Nephron (organoid): ENCODE measurements at regions not wholly inside any gene's neighbourhood (a gene's known extent, or its start where the extent isn't known, plus 50 kb on each side); places are given as distances from the start of the nearest gene placed in this dataset.

ENCODE experiments used
- H3K27ac Mint-ChIP-seq, 3 experiments: 2 replicates each; pipeline ENCODE4 v1.8.0; 2020; ENCODE audit warnings: mixed read lengths in 3 of 3, mild to moderate bottlenecking in 2 of 3, moderate library complexity in 1 of 3
- H3K27me3 Mint-ChIP-seq: 2 replicates; pipeline ENCODE4 v1.8.0; 2021; ENCODE audit warnings: low read depth, mild to moderate bottlenecking, moderate library complexity, mixed read lengths
- H3K36me3 Mint-ChIP-seq: 2 replicates; pipeline ENCODE4 v1.8.0; 2020; ENCODE audit warnings: low read depth, mixed read lengths
- H3K4me1 Mint-ChIP-seq: 2 replicates; pipeline ENCODE4 v1.8.0; 2020; ENCODE audit warnings: mixed read lengths
- H3K4me3 Mint-ChIP-seq, 3 experiments: 2 replicates each; pipeline ENCODE4 v1.8.0; 2020; ENCODE audit warnings: mild to moderate bottlenecking in 3 of 3, mixed read lengths in 3 of 3, moderate library complexity in 2 of 3
- H3K9me3 Mint-ChIP-seq: 2 replicates; pipeline ENCODE4 v1.8.0; 2020; ENCODE audit warnings: mixed read lengths
- TF ChIP-seq, protein P1 (sequence below), 3 experiments: fragments of 200-600 bp; sonication (generic); IDR thresholded peaks; one replicate each; pipeline ENCODE4 v1.5.0; 2021; ENCODE audit warnings: antibody characterized with exemption in 3 of 3; ENCODE audit not compliant: unreplicated experiment in 3 of 3

DNA sequence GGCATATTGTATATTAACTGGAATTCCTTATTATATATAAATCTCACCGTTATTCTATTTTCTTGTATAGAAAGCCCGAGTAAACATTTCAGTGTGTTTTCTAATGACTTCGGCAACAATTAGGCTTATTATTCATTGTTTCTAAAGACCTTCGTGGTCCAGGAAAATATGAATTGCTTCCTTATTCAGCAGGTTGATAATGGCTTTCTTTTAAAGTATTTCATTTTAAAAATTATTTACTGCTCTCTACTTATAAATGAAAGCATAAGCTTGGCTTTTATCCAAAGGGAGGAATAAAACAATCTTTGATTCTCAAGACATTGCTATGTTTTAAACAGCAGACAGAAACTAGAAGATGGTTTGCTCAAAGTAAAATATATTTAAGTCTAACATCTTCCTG is 198.4 kb upstream of the RGS18 start:
- H3K27me3 Mint-ChIP-seq: no peaks in the 10 kb centered on the region
- H3K27ac Mint-ChIP-seq: no peak overlapping the region
- H3K4me1 Mint-ChIP-seq: peaks cover 18% of the 10 kb centered on the region
- H3K9me3 Mint-ChIP-seq: no peaks in the 10 kb centered on the region
- H3K36me3 Mint-ChIP-seq: no peaks in the 10 kb centered on the region
- H3K4me3 Mint-ChIP-seq: no peak overlapping the region
- TF ChIP-seq, protein P1, sequence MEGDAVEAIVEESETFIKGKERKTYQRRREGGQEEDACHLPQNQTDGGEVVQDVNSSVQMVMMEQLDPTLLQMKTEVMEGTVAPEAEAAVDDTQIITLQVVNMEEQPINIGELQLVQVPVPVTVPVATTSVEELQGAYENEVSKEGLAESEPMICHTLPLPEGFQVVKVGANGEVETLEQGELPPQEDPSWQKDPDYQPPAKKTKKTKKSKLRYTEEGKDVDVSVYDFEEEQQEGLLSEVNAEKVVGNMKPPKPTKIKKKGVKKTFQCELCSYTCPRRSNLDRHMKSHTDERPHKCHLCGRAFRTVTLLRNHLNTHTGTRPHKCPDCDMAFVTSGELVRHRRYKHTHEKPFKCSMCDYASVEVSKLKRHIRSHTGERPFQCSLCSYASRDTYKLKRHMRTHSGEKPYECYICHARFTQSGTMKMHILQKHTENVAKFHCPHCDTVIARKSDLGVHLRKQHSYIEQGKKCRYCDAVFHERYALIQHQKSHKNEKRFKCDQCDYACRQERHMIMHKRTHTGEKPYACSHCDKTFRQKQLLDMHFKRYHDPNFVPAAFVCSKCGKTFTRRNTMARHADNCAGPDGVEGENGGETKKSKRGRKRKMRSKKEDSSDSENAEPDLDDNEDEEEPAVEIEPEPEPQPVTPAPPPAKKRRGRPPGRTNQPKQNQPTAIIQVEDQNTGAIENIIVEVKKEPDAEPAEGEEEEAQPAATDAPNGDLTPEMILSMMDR (IDR thresholded peaks at IDR 0.05; ENCODE audit: unreplicated experiment in 3 of 3): no peak

DNA sequence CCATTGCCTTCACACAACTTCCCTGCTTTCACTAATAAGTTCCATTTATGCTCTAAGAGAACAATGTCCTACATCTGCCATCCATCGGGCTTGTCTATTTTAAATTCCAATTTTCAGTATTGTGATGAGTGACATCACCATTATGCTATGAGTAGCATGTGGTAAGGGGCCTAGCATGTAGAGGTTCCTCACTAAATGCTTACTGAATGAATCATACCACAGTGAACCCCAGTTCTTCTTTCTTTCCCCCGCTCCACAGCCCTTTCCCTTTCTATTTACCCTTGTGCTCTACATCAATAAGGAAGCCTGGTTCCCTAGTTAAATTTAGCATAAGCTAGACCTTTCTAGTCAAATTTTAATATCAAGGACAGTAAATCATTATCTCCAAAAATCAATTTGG is 195.0 kb upstream of the RGS18 start:
- no peaks in the 10 kb centered on the region for H3K36me3 Mint-ChIP-seq
- H3K27ac Mint-ChIP-seq: no peak overlapping the region
- peaks cover 3% of the 10 kb centered on the region for H3K27me3 Mint-ChIP-seq
- TF ChIP-seq, protein P1 (IDR thresholded peaks at IDR 0.05; ENCODE audit: unreplicated experiment in 3 of 3): no peak
- H3K4me1 Mint-ChIP-seq: peaks cover 18% of the 10 kb centered on the region
- no peaks in the 10 kb centered on the region for H3K9me3 Mint-ChIP-seq
- no peak overlapping the region for H3K4me3 Mint-ChIP-seq

DNA sequence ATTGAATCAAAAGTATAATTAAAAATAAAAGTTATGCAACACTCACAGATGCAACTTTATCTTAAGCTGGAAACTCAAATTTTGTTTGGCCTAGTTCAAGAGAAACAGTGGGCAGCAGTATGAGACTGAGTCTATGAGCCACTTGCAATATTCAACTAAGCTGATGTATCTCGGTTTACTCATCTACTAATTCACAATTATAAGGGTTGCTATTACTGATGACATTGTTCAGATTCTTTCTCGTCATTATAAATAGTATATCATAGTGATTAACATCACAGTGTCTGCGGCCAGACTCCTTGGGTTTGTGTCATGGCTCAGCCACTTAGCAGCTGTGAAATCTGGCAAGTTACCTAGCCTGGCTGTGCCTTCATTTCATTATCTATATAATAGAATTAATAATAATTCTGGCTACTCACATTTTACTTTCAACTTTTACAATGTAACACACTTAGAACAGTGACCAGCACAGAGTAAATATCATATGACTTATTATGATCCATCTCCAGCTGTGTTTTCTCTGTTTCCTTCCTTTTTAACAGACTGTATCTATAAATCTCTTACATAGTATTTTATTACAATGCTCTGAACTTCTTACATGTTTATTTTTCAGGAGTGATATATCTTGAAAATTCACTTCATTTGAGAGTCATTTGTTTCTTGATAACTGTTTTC is 194.3 kb upstream of the RGS18 start:
- Mint-ChIP-seq H3K27me3 (peaks cover 3% of the 10 kb centered on the region), H3K9me3 (no peaks in the 10 kb centered on the region), H3K36me3 (no peaks in the 10 kb centered on the region), H3K4me3 (no peak overlapping the region), H3K4me1 (peaks cover 18% of the 10 kb centered on the region), H3K27ac (peak overlapping the region in 1 of 3 experiments; percentile 9)
- TF ChIP-seq, protein P1 (IDR thresholded peaks at IDR 0.05; ENCODE audit: unreplicated experiment in 3 of 3): no peak

DNA sequence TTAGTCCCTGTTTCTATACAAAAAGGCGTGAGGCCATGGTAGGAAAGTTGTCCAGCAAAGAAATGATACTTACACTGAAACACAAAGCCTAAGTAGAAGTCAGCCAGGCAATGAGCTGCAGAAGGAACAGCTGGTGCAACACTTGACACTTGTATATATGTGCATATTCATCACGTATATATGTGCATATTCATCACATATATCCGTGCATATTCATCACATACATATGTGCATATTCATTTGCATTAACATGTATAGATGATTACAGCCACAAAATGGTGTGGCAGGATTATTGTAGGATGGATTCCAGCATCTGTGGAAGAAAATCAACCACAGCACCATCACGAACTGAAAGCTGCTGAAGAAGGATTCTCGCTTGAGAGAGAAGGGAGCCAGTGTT is 189.0 kb upstream of the RGS18 start:
- H3K27me3 Mint-ChIP-seq: peaks cover 3% of the 10 kb centered on the region
- TF ChIP-seq, protein P1 (IDR thresholded peaks at IDR 0.05; ENCODE audit: unreplicated experiment in 3 of 3): no peak
- H3K36me3 Mint-ChIP-seq: no peaks in the 10 kb centered on the region
- H3K27ac Mint-ChIP-seq: no peak overlapping the region
- H3K9me3 Mint-ChIP-seq: peaks cover 8% of the 10 kb centered on the region
- H3K4me1 Mint-ChIP-seq: peaks cover 6% of the 10 kb centered on the region
- no peak overlapping the region for H3K4me3 Mint-ChIP-seq

DNA sequence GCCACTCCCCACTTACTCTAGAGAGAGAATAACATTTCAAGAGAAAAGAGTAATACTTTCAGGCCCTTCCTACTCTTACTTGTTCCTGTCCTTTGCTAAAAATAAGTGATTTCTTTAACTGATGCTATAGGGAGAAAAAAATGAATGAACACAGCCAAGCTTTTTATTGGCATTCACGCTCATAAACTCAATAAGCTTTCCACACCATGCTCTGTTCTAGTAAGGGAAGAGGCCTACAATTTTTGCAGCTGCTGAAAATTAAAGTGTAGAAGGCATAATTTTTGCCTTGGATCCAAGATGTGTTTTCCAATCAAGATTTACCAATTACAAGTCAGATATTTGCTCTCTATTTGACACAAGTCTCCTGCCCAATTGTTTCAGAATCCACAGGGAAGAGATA is 188.1 kb upstream of the RGS18 start:
- H3K27me3 Mint-ChIP-seq: peaks cover 3% of the 10 kb centered on the region
- no peak overlapping the region for H3K4me3 Mint-ChIP-seq
- no peaks in the 10 kb centered on the region for H3K4me1 Mint-ChIP-seq
- no peaks in the 10 kb centered on the region for H3K36me3 Mint-ChIP-seq
- H3K27ac Mint-ChIP-seq: no peak overlapping the region
- TF ChIP-seq, protein P1 (IDR thresholded peaks at IDR 0.05; ENCODE audit: unreplicated experiment in 3 of 3): no peak
- H3K9me3 Mint-ChIP-seq: peaks cover 8% of the 10 kb centered on the region

DNA sequence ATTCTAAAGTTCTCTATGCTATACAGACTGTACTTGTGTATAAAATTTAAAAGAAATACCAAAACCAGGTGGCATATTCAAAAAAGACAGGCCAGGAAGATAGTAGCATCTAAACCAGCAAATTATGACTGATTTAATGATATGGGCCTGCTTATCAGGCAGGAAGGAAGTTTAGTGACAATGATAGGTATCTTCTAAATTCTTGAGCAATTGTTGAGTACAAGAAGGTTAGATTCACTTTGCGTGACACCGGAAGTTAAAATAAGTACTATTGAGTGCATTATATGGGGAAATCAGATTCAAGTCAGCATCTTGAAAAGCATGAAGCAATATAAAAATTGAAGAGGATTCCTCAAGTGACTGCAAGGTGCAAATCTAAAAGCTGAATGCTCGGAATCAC is 186.8 kb upstream of the RGS18 start:
- H3K36me3 Mint-ChIP-seq: no peaks in the 10 kb centered on the region
- peaks cover 3% of the 10 kb centered on the region for H3K27me3 Mint-ChIP-seq
- no peak overlapping the region for H3K4me3 Mint-ChIP-seq
- TF ChIP-seq, protein P1 (IDR thresholded peaks at IDR 0.05; ENCODE audit: unreplicated experiment in 3 of 3): no peak
- no peak overlapping the region for H3K27ac Mint-ChIP-seq
- no peaks in the 10 kb centered on the region for H3K4me1 Mint-ChIP-seq
- H3K9me3 Mint-ChIP-seq: peaks cover 8% of the 10 kb centered on the region
